GM12864 (cell line): ENCODE measurements at regions not wholly inside any gene's neighbourhood (a gene's known extent, or its start where the extent isn't known, plus 50 kb on each side); places are given as distances from the start of the nearest gene placed in this dataset.

ENCODE experiments used
- DNase-seq: peaks from one replicate; pipeline ENCODE4 v3.0.0-alpha.2; 2011; ENCODE audit warnings: low read depth
- H3K4me3 ChIP-seq: 2 replicates; pipeline ENCODE4 v1.5.1; 2011; ENCODE audit warnings: mild to moderate bottlenecking, low read depth, low read length, control low read depth
- TF ChIP-seq, protein P1 (sequence below): IDR thresholded peaks from 2 replicates; pipeline ENCODE4 v1.5.1; 2011; ENCODE audit warnings: low read depth, mild to moderate bottlenecking, moderate library complexity, low read length, control low read depth, inconsistent platforms; ENCODE audit errors: missing control alignments

DNA sequence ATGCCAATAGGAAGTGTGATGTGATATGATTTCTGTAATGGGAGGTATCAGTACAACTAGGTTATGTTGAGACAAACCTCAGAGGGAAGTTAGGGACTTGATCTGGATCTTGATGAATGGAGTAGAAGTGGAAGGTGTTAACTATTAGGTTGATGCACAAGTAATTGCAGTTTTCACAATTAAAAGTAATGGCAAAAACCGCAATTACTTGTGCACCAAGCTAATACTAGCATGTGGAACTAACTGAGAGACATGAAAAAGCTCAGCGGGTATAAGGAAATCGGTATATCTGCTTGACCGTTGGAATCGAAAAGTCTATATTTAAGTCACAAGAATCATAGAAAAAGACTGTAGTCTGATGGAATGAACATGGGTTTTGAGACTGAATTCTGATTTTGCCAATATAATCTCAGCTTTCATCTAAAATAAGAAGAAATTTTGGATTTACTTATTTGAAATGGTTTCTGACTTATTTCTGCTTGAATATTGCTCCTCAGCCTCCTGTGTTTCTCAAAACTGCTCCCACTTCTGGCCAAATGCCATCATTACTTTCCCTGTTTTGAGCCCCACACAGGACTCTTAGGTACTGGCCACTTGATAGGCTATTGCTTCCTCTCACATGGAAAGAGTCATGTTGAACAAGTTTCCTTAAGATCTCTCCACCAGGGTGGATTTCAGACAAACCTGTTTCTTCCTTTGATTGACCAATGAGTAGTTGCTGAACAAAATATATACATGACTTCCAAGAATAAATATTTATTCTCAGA lies 271.5 kb upstream of the COL8A1 start:
- DNase-seq = no peak
- H3K4me3 ChIP-seq = no peak overlapping the region
- TF ChIP-seq, protein P1, sequence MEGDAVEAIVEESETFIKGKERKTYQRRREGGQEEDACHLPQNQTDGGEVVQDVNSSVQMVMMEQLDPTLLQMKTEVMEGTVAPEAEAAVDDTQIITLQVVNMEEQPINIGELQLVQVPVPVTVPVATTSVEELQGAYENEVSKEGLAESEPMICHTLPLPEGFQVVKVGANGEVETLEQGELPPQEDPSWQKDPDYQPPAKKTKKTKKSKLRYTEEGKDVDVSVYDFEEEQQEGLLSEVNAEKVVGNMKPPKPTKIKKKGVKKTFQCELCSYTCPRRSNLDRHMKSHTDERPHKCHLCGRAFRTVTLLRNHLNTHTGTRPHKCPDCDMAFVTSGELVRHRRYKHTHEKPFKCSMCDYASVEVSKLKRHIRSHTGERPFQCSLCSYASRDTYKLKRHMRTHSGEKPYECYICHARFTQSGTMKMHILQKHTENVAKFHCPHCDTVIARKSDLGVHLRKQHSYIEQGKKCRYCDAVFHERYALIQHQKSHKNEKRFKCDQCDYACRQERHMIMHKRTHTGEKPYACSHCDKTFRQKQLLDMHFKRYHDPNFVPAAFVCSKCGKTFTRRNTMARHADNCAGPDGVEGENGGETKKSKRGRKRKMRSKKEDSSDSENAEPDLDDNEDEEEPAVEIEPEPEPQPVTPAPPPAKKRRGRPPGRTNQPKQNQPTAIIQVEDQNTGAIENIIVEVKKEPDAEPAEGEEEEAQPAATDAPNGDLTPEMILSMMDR = no peak

DNA sequence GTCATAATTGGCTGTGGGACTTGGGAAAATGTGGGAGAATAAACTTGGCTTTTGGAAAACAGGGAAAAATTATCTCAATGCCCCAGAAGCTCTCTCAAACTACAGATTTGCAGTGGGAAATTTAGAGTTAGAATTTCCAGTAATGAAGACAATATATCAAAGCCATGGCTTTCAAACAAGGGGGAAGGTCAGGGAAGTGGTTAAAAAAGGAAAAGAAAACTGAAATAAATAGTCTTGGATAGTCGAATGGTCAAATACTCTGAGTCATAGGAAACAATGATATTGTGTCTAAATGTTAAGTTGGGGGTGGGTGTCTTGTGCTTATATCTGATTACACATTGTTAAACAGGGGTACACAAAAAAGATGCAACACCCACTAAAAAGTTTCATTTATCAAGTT lies 272.4 kb upstream of the COL8A1 start:
- H3K4me3 ChIP-seq = no peak overlapping the region
- TF ChIP-seq, protein P1 = no peak
- DNase-seq = no peak

DNA sequence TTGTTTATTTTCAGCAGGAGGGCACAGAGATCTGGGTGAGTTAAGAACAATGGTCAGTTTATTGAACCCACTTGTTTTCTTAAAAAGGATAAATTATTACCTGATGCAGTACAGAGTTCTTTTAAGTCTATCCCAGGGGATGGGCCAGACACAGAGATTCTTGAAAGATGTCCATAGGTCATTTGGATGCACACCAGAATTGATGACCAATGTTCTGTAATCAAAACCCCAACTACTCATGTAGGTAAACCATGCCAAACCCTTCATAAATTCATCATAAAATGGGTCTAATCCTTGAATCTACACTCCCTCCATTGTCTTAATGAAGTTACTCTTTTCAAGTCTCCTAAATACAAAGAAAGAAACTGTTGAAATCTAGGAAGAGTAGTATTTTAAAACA lies 273.0 kb upstream of the COL8A1 start:
- H3K4me3 ChIP-seq = no peak overlapping the region
- DNase-seq = no peak
- TF ChIP-seq, protein P1 = no peak

DNA sequence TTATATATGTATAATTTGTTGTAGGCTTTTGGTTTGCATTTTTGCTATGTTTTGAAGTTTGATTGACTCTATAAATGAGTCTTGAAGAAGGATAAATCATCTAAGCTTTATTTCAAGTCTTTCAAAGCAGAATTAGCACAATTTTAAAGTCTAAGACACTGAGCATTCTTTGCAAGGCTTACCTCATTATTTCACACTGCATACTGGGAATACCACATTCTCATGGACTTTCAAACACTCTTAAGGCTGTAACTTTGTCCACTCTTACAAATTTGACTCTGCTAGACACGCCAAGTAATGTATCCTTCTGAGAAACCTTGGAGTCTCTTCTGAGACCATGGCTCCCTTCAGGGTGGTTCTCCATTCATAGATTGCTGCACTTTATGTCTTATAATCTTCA lies 281.3 kb upstream of the COL8A1 start:
- no peak for DNase-seq
- H3K4me3 ChIP-seq = no peak overlapping the region
- TF ChIP-seq, protein P1 = no peak

DNA sequence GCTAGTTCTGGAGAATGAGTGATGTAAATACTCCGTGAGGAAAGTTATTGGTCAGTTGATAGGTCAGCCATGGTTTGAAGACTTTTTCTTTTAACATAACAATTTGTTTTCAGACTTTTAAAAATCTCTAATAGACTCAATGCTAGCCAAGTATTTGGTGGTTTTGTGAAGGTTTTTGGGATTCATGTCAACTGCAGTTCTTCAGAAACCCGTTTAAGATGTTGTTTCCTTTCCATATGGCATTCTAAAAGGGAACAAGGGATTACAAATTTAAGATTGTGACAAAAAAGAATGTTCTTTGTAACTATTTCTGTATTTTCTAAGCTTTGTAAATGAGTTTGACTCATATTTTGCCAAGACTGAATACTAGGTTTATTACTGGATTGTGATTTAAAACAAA lies 281.7 kb upstream of the COL8A1 start:
- H3K4me3 ChIP-seq = no peak overlapping the region
- TF ChIP-seq, protein P1 = no peak

DNA sequence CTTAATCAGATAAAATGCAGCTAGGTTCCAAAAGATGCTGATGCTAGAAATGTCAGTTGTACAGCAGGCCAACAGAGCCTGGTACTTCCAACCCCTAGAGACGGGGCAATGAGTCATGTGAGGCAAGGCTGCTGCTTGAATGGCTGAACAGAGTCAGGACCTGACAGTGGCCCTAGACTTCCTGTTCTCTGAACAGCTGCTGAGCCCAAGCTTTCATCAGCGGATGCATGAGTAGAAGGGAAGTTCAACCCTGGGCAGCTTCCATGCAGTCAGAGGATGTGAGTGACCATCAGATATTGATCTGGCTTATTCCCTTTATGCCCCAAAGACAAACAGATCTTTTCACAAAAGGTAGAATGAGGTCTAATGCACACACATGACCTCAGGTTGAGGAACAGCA lies 282.9 kb upstream of the COL8A1 start:
- H3K4me3 ChIP-seq = no peak overlapping the region
- DNase-seq = no peak
- TF ChIP-seq, protein P1 = no peak

More for the DNA sequence above, 281.7 kb upstream of the COL8A1 start:
- DNase-seq = no peak

DNA sequence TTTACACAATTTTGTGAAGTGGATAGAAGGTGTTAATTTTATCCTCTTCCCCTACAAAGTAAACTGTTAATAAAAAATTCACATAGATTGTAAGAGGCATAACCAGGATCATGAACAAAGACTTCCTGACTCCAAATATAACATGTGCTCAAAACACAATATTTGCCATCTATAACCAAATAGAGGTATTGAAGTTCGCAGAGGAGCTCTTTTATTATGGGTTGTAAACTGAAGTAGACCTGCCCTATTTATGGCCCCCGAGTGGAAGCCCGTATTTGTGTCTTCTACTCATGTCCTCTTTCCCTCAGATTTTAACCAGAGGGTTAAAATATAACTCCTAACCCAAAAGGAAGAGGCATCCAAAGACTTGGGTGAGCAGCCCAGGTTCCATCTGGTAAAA lies 285.6 kb upstream of the COL8A1 start:
- TF ChIP-seq, protein P1 = no peak
- H3K4me3 ChIP-seq = no peak overlapping the region
- no peak for DNase-seq
